8988T (cell line): ENCODE measurements at regions not wholly inside any gene's neighbourhood (a gene's known extent, or its start where the extent isn't known, plus 50 kb on each side); places are given as distances from the start of the nearest gene placed in this dataset.

ENCODE experiments used
- DNase-seq: peaks from one replicate; pipeline ENCODE4 v3.0.0; 2011

DNA sequence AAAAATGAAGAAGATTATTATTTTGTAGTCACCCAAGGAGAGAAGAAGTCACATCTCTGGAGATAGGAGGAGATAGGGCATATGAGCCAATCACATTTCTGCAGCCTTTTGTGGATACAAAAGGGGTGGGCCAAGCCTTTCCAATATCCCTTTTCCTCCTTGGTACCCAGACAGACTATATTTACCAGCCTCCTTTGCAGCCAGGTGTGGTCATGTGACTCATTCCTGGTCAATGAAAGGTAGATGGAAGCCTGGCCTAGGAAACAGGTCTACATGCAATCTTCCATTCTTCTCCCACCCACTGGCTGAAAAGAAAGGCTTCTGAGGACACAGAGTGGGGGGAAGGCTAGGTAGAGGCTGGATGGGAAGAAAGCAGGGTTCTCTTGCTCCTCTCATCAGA, 58.1 kb upstream of the ERG start:
- no peak for DNase-seq

DNA sequence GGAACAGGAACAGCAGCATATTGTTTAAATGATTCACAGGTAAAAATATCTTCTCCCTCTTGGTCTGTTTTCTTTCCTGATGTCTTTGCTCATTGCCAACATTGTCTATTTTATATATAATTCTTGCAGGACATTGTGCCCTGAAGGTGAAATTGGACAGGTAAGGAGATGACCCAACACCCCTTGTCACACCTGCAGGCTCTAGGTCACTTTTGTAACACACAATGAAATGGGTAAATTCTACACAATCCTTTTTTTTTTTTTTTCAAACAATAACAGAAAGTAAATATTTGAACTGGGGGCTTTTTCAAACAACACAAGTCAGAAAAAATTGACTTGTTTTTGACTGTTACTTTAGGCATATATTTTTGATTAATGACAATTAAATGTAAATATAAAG, 62.9 kb upstream of the ERG start:
- no peak for DNase-seq

DNA sequence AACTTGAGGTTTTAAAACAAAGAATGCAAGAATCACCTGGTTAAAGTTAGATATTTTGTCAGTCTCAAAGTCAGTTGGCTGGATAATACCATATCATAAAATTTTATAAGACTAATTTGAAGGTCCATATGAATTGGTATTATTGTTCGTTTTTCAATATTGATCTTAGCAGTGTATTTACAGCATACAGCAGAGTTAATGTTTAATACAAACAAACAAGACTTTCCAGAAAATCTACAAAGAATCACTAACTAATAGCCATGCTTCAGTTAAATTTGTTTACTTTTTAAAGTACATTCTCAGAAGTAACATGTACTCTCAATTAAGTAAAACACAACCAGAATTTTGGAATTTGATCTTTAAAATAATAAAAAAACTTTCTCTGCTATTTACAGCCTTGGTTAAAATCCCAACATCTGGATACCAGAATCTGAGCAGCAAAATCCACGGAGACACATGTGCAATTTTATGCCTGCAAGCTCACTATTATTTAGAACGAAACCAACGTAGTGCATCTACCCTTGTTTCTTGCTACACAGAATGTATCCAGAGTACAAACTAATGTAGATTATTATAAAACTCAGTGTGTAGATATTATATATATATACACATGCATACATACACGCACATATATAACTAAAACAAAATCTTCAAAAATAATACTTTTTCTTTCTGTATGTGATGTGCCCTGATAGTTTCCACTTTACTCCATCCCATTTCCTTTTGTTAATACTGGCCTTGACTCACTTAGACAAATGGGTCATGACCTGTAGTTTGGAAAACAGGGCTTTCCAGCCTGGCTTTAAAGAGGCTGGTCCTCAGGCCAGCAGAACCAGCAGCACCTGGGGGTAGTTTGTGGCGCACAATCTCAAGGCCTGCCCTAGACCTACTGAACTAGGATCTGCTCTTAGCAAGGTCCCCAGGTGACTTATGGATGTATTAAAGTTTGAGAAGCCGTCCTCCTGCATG, 63.6 kb upstream of the ERG start:
- DNase-seq: no peak

GRCh38 chr21:38567335-38567969, 69.2 kb upstream of the ERG start:
- no peak for DNase-seq

GRCh38 chr21:38567970-38568360, 69.7 kb upstream of the ERG start:
- no peak for DNase-seq

- DNase-seq: no peak
Measured at GRCh38 chr21:38569733-38570132, 71.5 kb upstream of the ERG start.

- DNase-seq: no peak
Measured at GRCh38 chr21:38570596-38570995, 72.3 kb upstream of the ERG start.

- no peak for DNase-seq
Measured at GRCh38 chr21:38574895-38575575, 76.8 kb upstream of the ERG start.

DNA sequence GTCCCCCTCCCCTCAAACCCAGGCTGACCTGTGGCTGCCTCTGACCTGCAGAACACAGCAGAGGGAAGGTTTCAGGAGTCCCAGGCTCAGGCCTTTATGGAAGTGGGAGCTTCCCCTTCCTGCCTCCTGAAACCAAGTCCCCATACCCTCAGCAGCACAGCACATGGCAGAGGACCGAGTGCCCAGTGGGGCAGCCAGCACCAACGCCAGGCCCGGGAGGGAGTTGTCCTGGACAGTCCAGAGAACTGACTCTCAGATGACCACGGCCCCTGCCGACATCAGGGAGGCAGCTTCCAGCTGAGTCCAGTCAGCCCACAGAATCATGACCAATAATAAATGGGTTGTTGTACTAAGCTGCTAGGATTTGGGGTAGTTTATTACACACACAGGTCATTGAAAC, 79.6 kb upstream of the ERG start:
- DNase-seq: no peak

DNA sequence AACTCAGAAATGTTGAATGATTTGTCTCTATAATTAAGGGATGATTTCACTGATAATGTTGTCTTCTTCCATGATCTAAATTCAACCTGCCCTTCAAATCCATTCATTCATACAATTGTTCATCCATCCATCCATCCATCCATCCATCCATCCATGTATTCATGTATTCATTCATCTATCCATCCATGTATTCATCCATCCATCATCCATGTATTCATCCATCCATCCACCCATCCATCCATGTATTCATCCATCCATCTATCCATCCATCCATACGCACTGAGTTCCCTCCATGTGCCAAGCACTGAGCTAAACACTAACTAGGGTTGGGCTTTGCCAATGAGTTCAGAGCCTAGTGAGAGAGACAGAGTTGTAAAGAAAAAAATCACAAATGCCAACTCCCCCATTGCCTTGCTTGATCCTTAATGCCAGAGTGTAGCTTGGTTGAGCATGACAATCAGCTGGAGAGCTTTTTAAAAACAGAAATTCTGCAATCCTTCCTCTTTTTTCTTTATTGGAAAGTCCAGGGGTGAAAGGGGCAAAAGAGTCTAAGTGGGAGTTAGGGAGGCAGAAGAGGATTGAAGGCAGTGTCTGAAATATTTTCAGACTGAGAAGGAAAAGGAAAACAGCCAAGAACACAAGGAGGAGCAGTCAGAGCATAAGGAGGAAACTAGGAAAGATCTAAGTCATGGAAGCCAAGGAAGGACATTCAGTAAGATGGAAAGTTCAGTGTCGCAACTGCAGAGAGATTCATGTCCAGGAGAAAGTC, 92.4 kb upstream of the ERG start:
- DNase-seq: no peak

- DNase-seq: no peak
Measured at GRCh38 chr21:38591218-38591537, 92.9 kb upstream of the ERG start.

DNA sequence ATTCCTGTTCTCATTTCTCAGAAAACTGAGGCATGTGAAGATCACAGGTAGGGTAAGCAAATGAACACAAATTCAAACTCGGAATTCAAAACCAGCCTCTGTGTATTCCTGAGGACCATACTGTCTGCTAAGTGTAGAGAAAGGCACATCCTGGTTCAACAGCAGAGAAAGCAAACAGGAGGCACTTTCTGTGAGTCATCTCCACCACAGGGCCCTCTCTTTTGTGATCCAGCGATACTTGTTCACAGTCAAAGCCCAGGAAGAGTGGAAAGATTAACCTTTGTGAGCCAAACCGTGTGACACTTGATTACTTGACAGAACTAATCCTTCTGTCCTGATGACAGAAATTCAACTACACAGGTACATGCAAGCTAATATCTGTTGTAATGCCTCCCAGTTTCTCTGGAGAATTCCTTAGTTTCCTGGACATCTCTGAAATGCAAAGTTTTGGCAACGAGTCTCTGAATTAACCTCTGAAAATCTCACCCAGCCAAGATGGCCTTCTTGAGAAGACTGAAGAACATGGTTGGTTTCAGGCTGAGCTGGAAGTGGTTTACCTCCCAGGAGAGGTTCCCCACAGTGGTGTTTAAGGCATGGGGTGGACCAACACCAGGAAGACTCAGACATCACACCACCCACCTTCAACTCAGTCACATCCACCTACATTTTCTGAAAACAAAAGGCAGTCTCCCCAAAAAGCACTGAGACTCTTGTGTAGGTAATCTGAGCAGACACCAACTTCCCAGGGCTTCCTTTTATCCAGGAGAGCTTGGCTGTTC, 98.2 kb upstream of the ERG start:
- DNase-seq: no peak

DNA sequence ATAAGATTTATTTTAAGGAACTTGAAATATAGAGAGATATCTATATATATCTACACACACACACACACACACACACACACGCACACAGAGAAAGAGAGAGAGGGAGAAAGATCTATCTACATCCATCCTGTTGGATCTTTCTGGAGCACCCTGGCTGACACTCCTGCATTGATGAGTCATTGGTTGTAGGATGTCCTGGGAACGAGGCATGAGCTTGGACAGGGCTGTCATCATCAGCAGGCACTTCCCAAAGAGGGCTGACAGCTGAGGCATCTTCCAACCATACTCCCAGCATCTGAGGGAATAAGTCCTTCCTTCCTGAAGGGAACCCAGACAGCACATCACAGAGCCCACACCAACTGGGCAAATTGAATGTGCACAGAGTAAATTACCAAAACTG, 99.1 kb upstream of the ERG start:
- DNase-seq: no peak

GRCh38 chr21:38598413-38598812, 100.1 kb upstream of the ERG start:
- DNase-seq: no peak

DNA sequence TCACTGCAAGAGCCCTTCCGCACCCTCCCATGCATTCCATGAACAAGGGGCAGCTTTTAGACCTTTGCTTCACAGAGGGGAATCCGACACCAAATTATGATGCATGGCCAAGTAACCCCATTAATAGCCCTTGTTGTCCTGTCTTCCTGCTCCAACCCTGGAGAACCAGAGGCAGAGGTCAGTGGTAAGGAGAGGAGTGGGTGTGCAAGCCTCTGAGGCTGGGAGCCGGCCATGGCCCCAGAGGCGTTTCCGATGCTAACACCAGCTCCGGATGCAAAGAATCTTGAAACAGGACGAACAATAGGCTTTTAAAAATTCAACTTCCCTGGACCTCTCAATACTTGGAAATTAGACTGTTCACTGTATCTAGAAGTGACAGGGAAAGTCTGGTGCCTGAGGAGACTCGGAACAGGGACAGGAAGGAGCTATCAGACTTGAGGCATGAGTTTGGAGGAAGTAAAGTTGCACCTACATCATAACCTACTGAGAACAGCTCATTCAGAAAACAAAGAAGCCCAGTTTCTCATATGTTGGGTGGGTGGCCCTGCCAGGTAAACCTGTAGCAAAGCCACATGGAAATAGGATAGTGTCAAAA, 101.2 kb upstream of the ERG start:
- DNase-seq: no peak

GRCh38 chr21:38600106-38600505, 101.8 kb upstream of the ERG start:
- no peak for DNase-seq

- DNase-seq: no peak
Measured at GRCh38 chr21:38605236-38605635, 107.0 kb upstream of the ERG start.

GRCh38 chr21:38609580-38609979, 111.3 kb upstream of the ERG start:
- DNase-seq: no peak

GRCh38 chr21:38610623-38611251, 112.5 kb upstream of the ERG start:
- no peak for DNase-seq

DNA sequence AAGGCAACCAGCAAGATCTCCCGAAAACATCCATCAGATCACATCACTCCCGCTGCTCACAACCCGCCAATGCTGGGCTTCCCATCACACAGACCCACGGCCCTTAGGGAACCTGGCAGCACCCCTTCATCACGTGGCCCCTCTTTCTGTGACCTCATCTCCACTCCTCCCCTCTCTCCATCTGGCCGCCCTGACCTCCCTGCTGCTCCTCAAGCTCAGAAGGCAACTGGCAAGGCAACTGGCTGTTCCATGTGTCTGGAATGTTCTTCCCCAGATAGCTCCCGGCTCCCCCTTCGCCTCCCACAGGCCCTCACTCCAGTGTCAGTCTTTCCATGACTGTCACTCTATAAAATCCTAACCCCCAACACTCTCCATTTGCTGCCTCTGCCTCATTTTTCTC, 113.0 kb upstream of the ERG start:
- DNase-seq: no peak

DNA sequence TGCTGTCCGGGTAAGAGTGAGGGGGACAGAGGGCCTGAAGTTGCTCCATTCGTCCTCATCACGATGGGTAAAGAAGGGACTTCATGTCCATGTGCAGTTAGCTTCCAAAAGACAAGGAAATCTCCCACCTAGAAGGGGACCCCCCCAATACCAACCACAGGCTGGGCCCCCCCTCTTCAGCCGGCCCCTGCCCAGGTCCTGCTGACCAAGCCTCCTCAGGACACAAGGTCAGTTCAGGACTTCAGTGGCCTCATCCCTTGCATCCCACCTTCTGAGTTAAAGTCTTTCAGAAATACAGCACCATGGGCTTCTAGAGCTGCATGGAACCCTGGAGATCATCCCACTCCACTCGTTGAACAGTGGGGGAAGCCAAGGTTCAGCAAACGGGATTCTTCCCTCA, 115.4 kb upstream of the ERG start:
- no peak for DNase-seq

DNA sequence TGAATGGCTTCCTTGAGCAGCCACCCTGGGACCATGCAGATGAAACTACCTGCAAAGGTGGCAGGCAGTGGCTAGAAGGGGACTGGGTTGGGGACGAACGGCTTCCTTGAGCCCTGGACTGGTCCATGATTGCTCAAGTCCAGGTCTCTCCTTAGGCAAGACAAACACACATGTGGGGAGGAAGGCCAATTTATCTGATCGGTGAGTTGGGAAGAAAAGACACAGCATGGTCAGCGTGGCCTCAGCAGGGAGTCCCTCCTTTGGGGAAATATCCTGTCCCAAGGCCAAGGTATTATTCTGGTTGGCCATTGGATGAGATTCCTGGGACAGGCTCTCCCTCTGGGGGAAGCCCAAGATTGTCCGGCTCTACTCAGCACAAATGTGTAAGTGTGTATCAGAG, 116.3 kb upstream of the ERG start:
- DNase-seq: no peak
